Stomach (tissue), 4 donors: ENCODE measurements at regions not wholly inside any gene's neighbourhood (a gene's known extent, or its start where the extent isn't known, plus 50 kb on each side); places are given as distances from the start of the nearest gene placed in this dataset.

Experiments used
- POLR2A ChIP-seq, 4 donors: fragments of 450-650 bp; IDR thresholded peaks; one replicate each; pipeline ENCODE4 v1.6.1; 2016; ENCODE audit warnings: antibody characterized with exemption in 4 of 4, control low read depth in 2 of 4, mild to moderate bottlenecking in 1 of 4, moderate library complexity in 1 of 4
- TF ChIP-seq, protein P1 (sequence below), 7 experiments: fragments of 450-650 bp in 4 of 7; fragments of 200-600 bp in 3 of 7; sonication (generic) in 3 of 7; IDR thresholded peaks; one replicate each; pipeline ENCODE4 v1.5.1; 2016 to 2019; ENCODE audit warnings: antibody characterized with exemption in 7 of 7, control low read depth in 2 of 7, mild to moderate bottlenecking in 1 of 7

DNA sequence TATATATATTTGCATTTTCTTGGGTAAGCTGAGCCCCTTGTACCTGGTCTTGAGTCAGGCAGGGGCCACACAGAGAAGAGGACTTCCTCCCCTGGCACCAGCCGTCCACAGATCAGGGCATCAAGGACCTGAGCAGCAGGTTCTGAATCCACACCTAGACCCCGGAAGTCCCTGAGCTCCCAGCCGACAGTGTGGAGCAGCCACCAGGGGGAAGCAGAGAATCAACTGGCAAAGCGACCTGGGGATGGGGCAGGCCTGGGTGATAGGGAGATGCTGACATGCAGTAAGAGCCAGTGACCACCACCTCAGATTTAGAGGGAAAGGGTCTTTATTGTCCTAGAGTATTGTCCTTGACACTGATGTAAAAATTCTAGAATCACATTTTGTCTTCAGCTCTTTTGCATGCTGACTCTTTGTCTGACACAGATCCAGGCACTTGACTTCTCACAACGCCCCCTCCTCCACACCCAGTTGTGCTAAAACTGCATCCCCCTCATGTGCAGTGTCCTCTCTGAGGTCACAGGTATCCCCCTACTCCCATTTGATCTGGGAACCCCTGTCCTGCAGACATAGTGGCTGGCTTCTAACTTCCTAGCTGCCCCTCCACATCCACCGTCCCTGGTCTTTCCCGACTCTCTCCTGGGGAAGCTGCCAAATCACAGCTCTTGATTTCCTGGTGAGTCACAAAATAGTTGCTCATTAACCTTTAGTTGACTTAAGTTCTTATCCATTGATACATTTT lies 109.3 kb downstream of the GGTLC2 start:
- TF ChIP-seq, protein P1, sequence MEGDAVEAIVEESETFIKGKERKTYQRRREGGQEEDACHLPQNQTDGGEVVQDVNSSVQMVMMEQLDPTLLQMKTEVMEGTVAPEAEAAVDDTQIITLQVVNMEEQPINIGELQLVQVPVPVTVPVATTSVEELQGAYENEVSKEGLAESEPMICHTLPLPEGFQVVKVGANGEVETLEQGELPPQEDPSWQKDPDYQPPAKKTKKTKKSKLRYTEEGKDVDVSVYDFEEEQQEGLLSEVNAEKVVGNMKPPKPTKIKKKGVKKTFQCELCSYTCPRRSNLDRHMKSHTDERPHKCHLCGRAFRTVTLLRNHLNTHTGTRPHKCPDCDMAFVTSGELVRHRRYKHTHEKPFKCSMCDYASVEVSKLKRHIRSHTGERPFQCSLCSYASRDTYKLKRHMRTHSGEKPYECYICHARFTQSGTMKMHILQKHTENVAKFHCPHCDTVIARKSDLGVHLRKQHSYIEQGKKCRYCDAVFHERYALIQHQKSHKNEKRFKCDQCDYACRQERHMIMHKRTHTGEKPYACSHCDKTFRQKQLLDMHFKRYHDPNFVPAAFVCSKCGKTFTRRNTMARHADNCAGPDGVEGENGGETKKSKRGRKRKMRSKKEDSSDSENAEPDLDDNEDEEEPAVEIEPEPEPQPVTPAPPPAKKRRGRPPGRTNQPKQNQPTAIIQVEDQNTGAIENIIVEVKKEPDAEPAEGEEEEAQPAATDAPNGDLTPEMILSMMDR (IDR thresholded peaks at IDR 0.05): peak in 5 of 7 experiments; percentile 25 to 67 (median 50)
- no peak for TF ChIP-seq POLR2A (IDR thresholded peaks at IDR 0.05)
